HepG2 (cell line): ENCODE measurements at regions not wholly inside any gene's neighbourhood (a gene's known extent, or its start where the extent isn't known, plus 50 kb on each side); places are given as distances from the start of the nearest gene placed in this dataset.
A peak's percentile ranks its signal among the peaks of the same experiment; 100 is the strongest.

Source experiments
- ATAC-seq: fragments of 200-7000 bp; cut with Tn5 transposase; 3 replicates; pipeline ENCODE4 v1.9.1; 2020; ENCODE audit warnings: mild to moderate bottlenecking, moderate library complexity
- BruUV-seq: library from RNA; stranded (reverse); fragments of 400-500 nt; replicated peaks from 2 replicates; lab custom pipeline; 2021; lab: Mats Ljungman, UMichigan
- CTCF ChIA-PET: fragments of 300-600 bp; formaldehyde crosslinking; extraction: SDS; loops from one replicate; lab custom pipeline; 2021; ENCODE audit warnings: low total read pairs, inconsistent platforms, low intra/inter-chr PET ratio; lab: Yijun Ruan, JAX
- POLR2A ChIA-PET: fragments of 350-600 bp; sonication (Branson Sonifier 250); formaldehyde crosslinking; loops from one replicate; lab custom pipeline; 2020; ENCODE audit warnings: antibody characterized with exemption, inconsistent platforms; lab: Yijun Ruan, JAX
- DNase-seq: peaks from one replicate; pipeline ENCODE4 v3.0.0-alpha.2; 2015; ENCODE audit warnings: low spot score
- FAIRE-seq: peaks from 3 replicates; lab custom pipeline; 2011; peaks lifted over from hg19 to GRCh38; lab: Jason Lieb, UNC
- H2AFZ ChIP-seq: one replicate; pipeline ENCODE4 v1.6.1; 2011; ENCODE audit warnings: low read length, inconsistent platforms
- H3K27ac ChIP-seq: fragments of 300-600 bp; 3 replicates; pipeline ENCODE4 v1.8.0; 2011; ENCODE audit warnings: mixed run types, mild to moderate bottlenecking, mixed read lengths, low read length, inconsistent platforms; ENCODE audit not compliant: insufficient read depth; ENCODE audit errors: extremely low read length
- H3K27me3 ChIP-seq, 2 experiments: fragments of 200-600 bp in 1 of 2; 2 replicates in 1 of 2; 3 replicates in 1 of 2; pipeline versions ENCODE4 v1.6.0 to v1.8.0; 2011; ENCODE audit warnings: low read length in 2 of 2, mild to moderate bottlenecking in 2 of 2, moderate library complexity in 2 of 2, inconsistent platforms in 1 of 2; ENCODE audit not compliant: insufficient read depth in 2 of 2, control insufficient read depth in 1 of 2
- H3K36me3 ChIP-seq, 2 experiments: fragments of 200-600 bp in 1 of 2; replicated peaks in 1 of 2; 2 replicates in 1 of 2; 3 replicates in 1 of 2; pipeline versions ENCODE4 v1.5.1 to v1.8.0; 2011; ENCODE audit warnings: low read length in 2 of 2, inconsistent platforms in 1 of 2; ENCODE audit not compliant: insufficient read depth in 2 of 2, control insufficient read depth in 1 of 2
- H3K4me1 ChIP-seq: 2 replicates; pipeline ENCODE4 v1.5.1; 2012; ENCODE audit warnings: low read length, inconsistent platforms; ENCODE audit not compliant: insufficient read depth
- H3K4me2 ChIP-seq: 2 replicates; pipeline ENCODE4 v1.6.0; 2011; ENCODE audit warnings: low read depth, low read length, inconsistent platforms
- H3K4me3 ChIP-seq, 3 experiments: fragments of 200-600 bp in 1 of 3; sonication (generic), shearing (Covaris generic) in 1 of 3; replicated peaks in 1 of 3; 2 replicates each; pipeline ENCODE4 v1.5.1; 2011 to 2016; ENCODE audit warnings: low read length in 3 of 3, inconsistent platforms in 2 of 3, low read depth in 2 of 3, mild to moderate bottlenecking in 2 of 3, control low read depth in 1 of 3, mixed read lengths in 1 of 3; ENCODE audit not compliant: insufficient read depth in 1 of 3
- H3K79me2 ChIP-seq: one replicate; pipeline ENCODE4 v1.6.1; 2011; ENCODE audit warnings: low read length, inconsistent platforms; ENCODE audit not compliant: insufficient read depth
- H3K9ac ChIP-seq: 2 replicates; pipeline ENCODE4 v1.6.0; 2011; ENCODE audit warnings: mild to moderate bottlenecking, low read depth, low read length, inconsistent platforms; ENCODE audit not compliant: insufficient read depth
- H3K9me3 ChIP-seq: 2 replicates; pipeline ENCODE4 v1.5.1; 2012; ENCODE audit warnings: mild to moderate bottlenecking, low read length
- H4K20me1 ChIP-seq: 2 replicates; pipeline ENCODE4 v1.6.0; 2011; ENCODE audit warnings: inconsistent platforms, mild to moderate bottlenecking, low read length, moderate library complexity; ENCODE audit not compliant: insufficient read depth
- AHR ChIP-seq: IDR thresholded peaks from 2 replicates; pipeline ENCODE4 v1.6.1; 2018; ENCODE audit warnings: missing genetic modification reagents, missing compliant biosample characterization
- ATF1 ChIP-seq: IDR thresholded peaks from 2 replicates; pipeline ENCODE4 v1.6.1; 2016; ENCODE audit warnings: mild to moderate bottlenecking, control low read depth
- ESRRA ChIP-seq: sonication (generic); formaldehyde crosslinking; IDR thresholded peaks from 2 replicates; pipeline ENCODE4 v1.5.1; 2020; ENCODE audit warnings: mild to moderate bottlenecking, low read depth, missing genetic modification reagents
- HIVEP1 ChIP-seq: sonication (generic); formaldehyde crosslinking; IDR thresholded peaks from 2 replicates; pipeline ENCODE4 v1.4.0; 2020; ENCODE audit warnings: mild to moderate bottlenecking, missing genetic modification reagents
- KDM5B ChIP-seq: sonication (generic); formaldehyde crosslinking; IDR thresholded peaks from 2 replicates; pipeline ENCODE4 v1.4.0; 2020; ENCODE audit warnings: missing genetic modification reagents, mild to moderate bottlenecking, borderline replicate concordance
- KLF6 ChIP-seq: IDR thresholded peaks from 2 replicates; pipeline ENCODE4 v1.8.0; 2016; ENCODE audit warnings: missing biosample characterization, missing genetic modification reagents
- MAFG ChIP-seq: sonication (generic); formaldehyde crosslinking; IDR thresholded peaks from 2 replicates; pipeline ENCODE4 v1.5.1; 2020; ENCODE audit warnings: mild to moderate bottlenecking, missing genetic modification reagents
- MED13 ChIP-seq: sonication (generic); formaldehyde crosslinking; IDR thresholded peaks from 2 replicates; pipeline ENCODE4 v1.5.0; 2020; ENCODE audit warnings: missing genetic modification reagents
- NKX3-1 ChIP-seq: sonication (generic); formaldehyde crosslinking; IDR thresholded peaks from 2 replicates; pipeline ENCODE4 v1.5.0; 2020; ENCODE audit warnings: missing genetic modification reagents
- NR2C2 ChIP-seq: sonication (generic); formaldehyde crosslinking; IDR thresholded peaks from 2 replicates; pipeline ENCODE4 v1.4.0; 2020; ENCODE audit warnings: missing genetic modification reagents, mild to moderate bottlenecking, moderate library complexity, borderline replicate concordance
- POLR2AphosphoS5 ChIP-seq: IDR thresholded peaks from 2 replicates; pipeline ENCODE4 v1.6.1; 2012; ENCODE audit warnings: low read depth, low read length
- SKIL ChIP-seq: sonication (generic); formaldehyde crosslinking; IDR thresholded peaks from 2 replicates; pipeline ENCODE4 v1.8.0; 2022; ENCODE audit warnings: missing genetic modification reagents, mild to moderate bottlenecking, moderate library complexity, borderline replicate concordance
- SRSF9 ChIP-seq: fragments of 200-400 bp; formaldehyde crosslinking; IDR thresholded peaks from 2 replicates; pipeline ENCODE4 v1.6.1; 2018; ENCODE audit warnings: borderline replicate concordance, mild to moderate bottlenecking, low read depth, low read length; ENCODE audit not compliant: insufficient read depth, poor library complexity, severe bottlenecking
- ZC3H13 ChIP-seq: sonication (generic); formaldehyde crosslinking; IDR thresholded peaks from 2 replicates; pipeline ENCODE4 v1.8.1; 2023; ENCODE audit warnings: mild to moderate bottlenecking, missing genetic modification reagents, moderate library complexity
- ZNF557 ChIP-seq: sonication (generic); formaldehyde crosslinking; IDR thresholded peaks from 2 replicates; pipeline ENCODE4 v1.4.0; 2020; ENCODE audit warnings: missing genetic modification reagents
- ZNF562 ChIP-seq: sonication (generic); formaldehyde crosslinking; IDR thresholded peaks from 2 replicates; pipeline ENCODE4 v1.8.0; 2022; ENCODE audit warnings: missing genetic modification reagents, borderline replicate concordance
- ZNF576 ChIP-seq: sonication (generic); formaldehyde crosslinking; IDR thresholded peaks from 2 replicates; pipeline ENCODE4 v1.4.0; 2020; ENCODE audit warnings: mild to moderate bottlenecking, missing genetic modification reagents
- ZXDC ChIP-seq: sonication (generic); formaldehyde crosslinking; IDR thresholded peaks from 2 replicates; pipeline ENCODE4 v1.5.0; 2020; ENCODE audit warnings: mild to moderate bottlenecking, missing genetic modification reagents
- WGBS: methylation state at CpG from one replicate; pipeline ENCODE4 v1.1.6; 2017; ENCODE audit warnings: low lambda C conversion rate; 5-methylcytosine and 5-hydroxymethylcytosine counted together
- in situ Hi-C: cut with HindIII; loops from 2 replicates; pipeline ENCODE4 v1.10.0; 2017; ENCODE audit warnings: low pct_unique_long_range_greater_than_20kb; ENCODE audit not compliant: extremely low pct_ligation_motif_present
- intact Hi-C: fragments of 100-400 bp; cut with micrococcal nuclease; formaldehyde crosslinking; loops from one replicate; pipeline ENCODE4 v1.10.0; 2022; ENCODE audit not compliant: unreplicated experiment

- H3K27me3 ChIP-seq = no peaks in the 10 kb centered on the region; a peak in 1 of 5 replicates
- H3K79me2 ChIP-seq = peaks cover 40% of the 10 kb centered on the region
- ATAC-seq (peak; percentile 41), FAIRE-seq (no peak), DNase-seq (no peak)
- H3K27ac ChIP-seq = peak overlapping the region; percentile 96
- intact Hi-C loops (loop anchor here (1.0 kb wide), 6 partner anchors 23 to 173 kb away; no protein-coding TSS in a partner anchor), in situ Hi-C loops (loop anchor here (5.0 kb wide), 1 partner anchor 34 kb away; no protein-coding TSS in a partner anchor)
- H3K36me3 ChIP-seq = peaks cover 2 to 4% of the 10 kb centered on the region in 2 experiments; a peak in 2 of 5 replicates
- no peaks in the 10 kb centered on the region for H4K20me1 ChIP-seq
- H3K4me1 ChIP-seq = peaks cover 92% of the 10 kb centered on the region
- peak overlapping the region in 1 of 3 experiments; percentile 68; a peak in 2 of 6 replicates for H3K4me3 ChIP-seq
- ChIA-PET CTCF (interaction anchor here (1.1 kb wide), 1 partner anchor 86 kb away, joined by 3 read pairs; no protein-coding TSS in a partner anchor), POLR2A (interaction anchor here (0.7 to 10.5 kb wide), 26 partner anchors 12 to 328 kb away, joined by 3 to 431 read pairs (median 6); partner anchors contain the start of gene FOXQ1)
- no peak overlapping the region for H2AFZ ChIP-seq
- peak overlapping the region; percentile 83 for H3K9ac ChIP-seq
- 12% methylated on average over 9 of the region's 9 CpGs for WGBS
- H3K4me2 ChIP-seq = peak overlapping the region; percentile 94
- BruUV-seq = TSS peak; percentile 78
- no peaks in the 10 kb centered on the region for H3K9me3 ChIP-seq
- TF ChIP-seq MED13 (CRISPR knock-in tag) (no peak), ZNF557 (CRISPR knock-in tag) (no peak), SKIL (peak; percentile 20; the same call in 1 of the 2 replicates), SRSF9 (no peak), KLF6 (CRISPR knock-in tag) (no peak), MAFG (CRISPR knock-in tag) (no peak), POLR2AphosphoS5 (0 out of 2 replicates have a peak, but pooled peaks have one; percentile 17), ZXDC (no peak), AHR (CRISPR knock-in tag) (no peak), NR2C2 (CRISPR knock-in tag) (no peak), NKX3-1 (no peak), ESRRA (CRISPR knock-in tag) (no peak), ZNF562 (no peak), KDM5B (CRISPR knock-in tag) (no peak; the same call in 1 of the 2 replicates), ATF1 (CRISPR knock-in tag) (0 out of 2 replicates have a peak, but pooled peaks have one; percentile 12), ZC3H13 (CRISPR knock-in tag) (no peak), HIVEP1 (CRISPR knock-in tag) (no peak), ZNF576 (no peak)
Observed at GRCh38 chr6:1228754-1229191, 83.1 kb upstream of the FOXQ1 start.
